CD14-positive monocyte (primary cell): ENCODE measurements at regions not wholly inside any gene's neighbourhood (a gene's known extent, or its start where the extent isn't known, plus 50 kb on each side); places are given as distances from the start of the nearest gene placed in this dataset.

Experiments used
- DNase-seq, 3 donors: peaks; one replicate each; pipeline ENCODE4 v3.0.0-alpha.2; 2011 to 2022
- H2AFZ ChIP-seq: 2 replicates; pipeline ENCODE4 v1.6.0; 2012; ENCODE audit warnings: mild to moderate bottlenecking, low read depth, low read length, inconsistent platforms; ENCODE audit not compliant: insufficient read depth, poor library complexity, severe bottlenecking
- H3K27ac ChIP-seq, 2 donors: 1 replicate in 1 of 2; 2 replicates in 1 of 2; pipeline ENCODE4 v1.5.1; 2012 to 2013; ENCODE audit warnings: low read length in 2 of 2, control low read depth in 1 of 2, inconsistent platforms in 1 of 2, low read depth in 1 of 2, mild to moderate bottlenecking in 1 of 2
- H3K27me3 ChIP-seq, 2 donors: one replicate each; pipeline versions ENCODE4 v1.6.0 to v1.6.1; 2011 to 2013; ENCODE audit warnings: low read length in 2 of 2; ENCODE audit not compliant: control insufficient read depth in 2 of 2, insufficient read depth in 2 of 2
- H3K36me3 ChIP-seq, 2 donors: replicated peaks in 1 of 2; 1 replicate in 1 of 2; 2 replicates in 1 of 2; pipeline versions ENCODE4 v1.5.1 to v1.6.1; 2012 to 2013; ENCODE audit warnings: low read length in 2 of 2, control low read depth in 1 of 2, inconsistent platforms in 1 of 2, mild to moderate bottlenecking in 1 of 2; ENCODE audit not compliant: insufficient read depth in 2 of 2, control insufficient read depth in 1 of 2
- H3K4me1 ChIP-seq, 2 donors: 1 replicate in 1 of 2; 2 replicates in 1 of 2; pipeline versions ENCODE4 v1.5.1 to v1.6.1; 2012 to 2013; ENCODE audit warnings: low read length in 2 of 2, control low read depth in 1 of 2, inconsistent platforms in 1 of 2, mild to moderate bottlenecking in 1 of 2, moderate library complexity in 1 of 2; ENCODE audit not compliant: insufficient read depth in 2 of 2, control insufficient read depth in 1 of 2
- H3K4me2 ChIP-seq: replicated peaks from 2 replicates; pipeline ENCODE3; 2012; ENCODE audit warnings: low read length, moderate library complexity, mild to moderate bottlenecking; ENCODE audit not compliant: poor library complexity, severe bottlenecking; ENCODE audit errors: extremely low read depth
- H3K4me3 ChIP-seq, 3 experiments: fragments of 200-600 bp in 1 of 3; sonication (generic) in 1 of 3; replicated peaks in 1 of 3; 1 replicate in 2 of 3; 2 replicates in 1 of 3; pipeline ENCODE4 v1.5.1; 2011 to 2013; ENCODE audit warnings: low read length in 3 of 3, mild to moderate bottlenecking in 3 of 3, control low read depth in 2 of 3, low read depth in 2 of 3, inconsistent platforms in 1 of 3, moderate library complexity in 1 of 3
- H3K79me2 ChIP-seq: 2 replicates; pipeline ENCODE4 v1.6.0; 2012; ENCODE audit warnings: mild to moderate bottlenecking, control low read depth, inconsistent platforms, low read length, moderate library complexity; ENCODE audit not compliant: insufficient read depth
- H3K9ac ChIP-seq: 2 replicates; pipeline ENCODE4 v1.6.0; 2017; ENCODE audit warnings: low read length, mild to moderate bottlenecking; ENCODE audit not compliant: insufficient read depth, poor library complexity, severe bottlenecking
- H3K9me3 ChIP-seq, 2 donors: replicated peaks in 1 of 2; 1 replicate in 1 of 2; 2 replicates in 1 of 2; pipeline versions ENCODE4 v1.5.1 to v1.6.1; 2012 to 2013; ENCODE audit warnings: low read length in 2 of 2, control low read depth in 1 of 2; ENCODE audit not compliant: control insufficient read depth in 1 of 2, insufficient read depth in 1 of 2
- H4K20me1 ChIP-seq: 2 replicates; pipeline ENCODE4 v1.6.0; 2012; ENCODE audit warnings: mild to moderate bottlenecking, low read length, control low read depth, moderate library complexity; ENCODE audit not compliant: insufficient read depth
- H3K27ac Mint-ChIP-seq, 7 donors: one replicate each; pipeline ENCODE4 v1.8.0; 2020; ENCODE audit warnings: mild to moderate bottlenecking in 7 of 7, mixed read lengths in 7 of 7, moderate library complexity in 6 of 7, inconsistent platforms in 2 of 7
- H3K27me3 Mint-ChIP-seq, 3 donors: one replicate each; pipeline ENCODE4 v1.8.0; 2021 to 2022; ENCODE audit warnings: low read depth in 3 of 3, mild to moderate bottlenecking in 3 of 3, mixed read lengths in 3 of 3, moderate library complexity in 3 of 3, inconsistent platforms in 1 of 3
- H3K36me3 Mint-ChIP-seq, 2 donors: one replicate each; pipeline ENCODE4 v1.8.0; 2020; ENCODE audit warnings: mixed read lengths in 2 of 2, inconsistent platforms in 1 of 2, mild to moderate bottlenecking in 1 of 2
- H3K4me1 Mint-ChIP-seq: one replicate; pipeline ENCODE4 v1.8.0; 2020; ENCODE audit warnings: mild to moderate bottlenecking, mixed read lengths
- H3K4me3 Mint-ChIP-seq, 2 donors: one replicate each; pipeline ENCODE4 v1.8.0; 2020; ENCODE audit warnings: mild to moderate bottlenecking in 2 of 2, mixed read lengths in 2 of 2, moderate library complexity in 1 of 2
- H3K9me3 Mint-ChIP-seq, 7 donors: one replicate each; pipeline ENCODE4 v1.8.0; 2020 to 2022; ENCODE audit warnings: mixed read lengths in 7 of 7, mild to moderate bottlenecking in 6 of 7, moderate library complexity in 6 of 7, inconsistent platforms in 2 of 7
- CTCF ChIP-seq: fragments of 200-600 bp; IDR thresholded peaks from one replicate; pipeline ENCODE4 v1.8.0; 2022; ENCODE audit warnings: antibody characterized with exemption, mild to moderate bottlenecking
- WGBS: methylation state at CpG from one replicate; pipeline ENCODE4 v1.1.5; 2013; ENCODE audit warnings: missing lambda C conversion rate; ENCODE audit not compliant: insufficient coverage; 5-methylcytosine and 5-hydroxymethylcytosine counted together
- intact Hi-C, 2 donors: fragments of 100-400 bp; cut with micrococcal nuclease; formaldehyde crosslinking; loops; one replicate each; pipeline versions ENCODE4 v1.15.0 to v1.15.1; 2023

GRCh38 chr6:153705429-153705828, 333.6 kb upstream of the OPRM1 start:
- Mint-ChIP-seq H3K36me3 (no peaks in the 10 kb centered on the region), H3K9me3 (peaks cover 0 to 7% (median 3%) of the 10 kb centered on the region in 7 donors), H3K4me3 (no peak overlapping the region), H3K27ac (no peak overlapping the region), H3K4me1 (no peaks in the 10 kb centered on the region), H3K27me3 (no peaks in the 10 kb centered on the region)
- H3K36me3 ChIP-seq: no peaks in the 10 kb centered on the region
- no peak overlapping the region for H3K9ac ChIP-seq
- TF ChIP-seq CTCF: no peak
- no peaks in the 10 kb centered on the region for H3K27me3 ChIP-seq
- no peak overlapping the region for H2AFZ ChIP-seq
- intact Hi-C loops: no loop called here
- no peaks in the 10 kb centered on the region for H3K4me1 ChIP-seq
- H3K79me2 ChIP-seq: no peaks in the 10 kb centered on the region
- peaks cover 0 to 4% of the 10 kb centered on the region in 2 donors for H3K9me3 ChIP-seq
- no peak overlapping the region for H3K4me3 ChIP-seq
- no peaks in the 10 kb centered on the region for H4K20me1 ChIP-seq
- no peak for DNase-seq
- H3K4me2 ChIP-seq: no peak overlapping the region
- H3K27ac ChIP-seq: no peak overlapping the region

GRCh38 chr6:153702671-153703070, 336.4 kb upstream of the OPRM1 start:
- no CpG with 5 or more reads among the region's 2 CpGs for WGBS
- no peaks in the 10 kb centered on the region for H3K4me1 Mint-ChIP-seq
- H3K4me2 ChIP-seq: no peak overlapping the region

More at GRCh38 chr6:153702671-153703070, 336.4 kb upstream of the OPRM1 start:
- intact Hi-C loops: no loop called here
- H3K27ac ChIP-seq: no peak overlapping the region
- H2AFZ ChIP-seq: no peak overlapping the region
- TF ChIP-seq CTCF: no peak
- no peak overlapping the region for H3K9ac ChIP-seq
- Mint-ChIP-seq H3K36me3 (no peaks in the 10 kb centered on the region), H3K27me3 (no peaks in the 10 kb centered on the region), H3K27ac (no peak overlapping the region), H3K9me3 (peaks cover 0 to 7% (median 2%) of the 10 kb centered on the region in 7 donors), H3K4me3 (no peak overlapping the region)
- H3K27me3 ChIP-seq: no peaks in the 10 kb centered on the region
- H3K36me3 ChIP-seq: no peaks in the 10 kb centered on the region
- DNase-seq: no peak
- H3K4me1 ChIP-seq: no peaks in the 10 kb centered on the region
- peaks cover 3% of the 10 kb centered on the region in 2 donors for H3K9me3 ChIP-seq
- no peaks in the 10 kb centered on the region for H3K79me2 ChIP-seq
- no peaks in the 10 kb centered on the region for H4K20me1 ChIP-seq
- H3K4me3 ChIP-seq: no peak overlapping the region
